Activated CD4-positive, alpha-beta T cell treated with anti-CD3 and anti-CD28 coated beads, Interleukin-10, Interleukin-2, amounts not matched to agents 100 ng/mL and 50 ng/mL, durations not matched to agents 16 hours and 8 hours (primary cell): ENCODE measurements at regions not wholly inside any gene's neighbourhood (a gene's known extent, or its start where the extent isn't known, plus 50 kb on each side); places are given as distances from the start of the nearest gene placed in this dataset.

Experiments used
- DNase-seq: peaks from one replicate; pipeline ENCODE4 v3.0.0-alpha.2; 2020

DNA sequence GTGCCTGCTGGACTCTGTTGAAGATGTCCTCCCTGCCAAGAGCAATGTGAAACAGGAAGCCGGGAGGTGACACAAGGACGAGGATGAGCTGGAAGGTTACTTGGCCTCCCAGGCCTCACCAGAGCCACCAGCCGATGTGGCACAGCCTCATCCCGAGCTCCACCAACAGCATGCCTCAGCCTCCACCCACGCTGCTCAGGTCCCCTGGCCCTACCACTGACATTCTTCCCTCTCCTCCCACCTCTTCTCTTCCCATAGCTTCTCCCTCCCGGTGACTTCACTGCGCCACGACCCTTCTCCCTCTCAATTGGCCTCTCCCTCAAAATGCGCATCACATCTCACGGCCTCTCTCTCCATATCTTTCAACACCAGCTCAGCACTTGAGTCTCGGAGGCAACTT lies 249.9 kb downstream of the SKAP2 start:
- DNase-seq, result no peak

DNA sequence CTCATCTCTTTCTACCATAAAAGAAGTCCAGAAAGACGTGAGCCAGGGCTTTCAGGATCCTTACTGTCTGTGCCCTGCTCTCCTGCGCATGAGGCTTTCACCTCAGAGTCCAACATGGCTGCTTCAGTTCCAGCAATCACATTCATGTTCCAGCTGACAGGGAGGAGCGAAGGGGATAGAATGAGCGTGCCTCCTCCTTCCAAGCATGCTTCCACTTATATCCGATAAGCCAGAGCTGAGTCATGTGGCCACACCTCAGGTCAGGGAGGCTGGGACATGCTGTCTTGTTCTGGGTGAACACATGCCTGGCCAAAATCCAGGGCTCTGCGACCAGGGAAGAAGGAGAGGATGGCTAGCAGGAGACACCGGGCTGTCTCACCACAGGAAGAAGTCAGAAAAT lies 248.2 kb downstream of the SKAP2 start:
- DNase-seq, result no peak

DNA sequence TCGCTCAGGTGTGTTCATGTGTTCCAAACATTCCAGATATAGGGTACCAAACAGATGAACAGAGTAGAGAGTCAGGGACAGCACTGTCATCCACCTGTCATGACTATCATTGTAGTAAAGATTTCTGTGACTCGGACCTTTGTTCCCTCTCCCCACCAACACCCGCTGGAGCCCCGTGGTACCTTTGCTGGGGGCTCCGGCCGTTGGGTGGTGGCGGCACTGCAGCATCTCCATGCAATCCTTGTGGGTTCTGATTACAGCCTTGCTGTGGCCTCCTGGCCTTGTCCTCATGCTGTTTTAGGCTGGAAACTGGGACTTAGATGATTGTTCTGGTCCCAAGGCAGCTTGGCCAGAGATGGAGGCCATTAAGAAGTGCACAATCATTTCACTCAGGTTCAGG lies 247.3 kb downstream of the SKAP2 start:
- DNase-seq, result no peak
